ENCODE measurements at regions not wholly inside any gene's neighbourhood (a gene's known extent, or its start where the extent isn't known, plus 50 kb on each side); places are given as distances from the start of the nearest gene placed in this dataset.

GRCh38 chr2:37862620-37863019 is 62.5 kb upstream of the RMDN2 start:
- Histone ChIP-seq H3K9me3 (ENCODE audit: control insufficient read depth, low read depth, low read length) (no peaks in the 10 kb centered on the region), H3K4ac (ENCODE audit: low read depth, low read length) (no peak overlapping the region), H4K5ac (ENCODE audit: insufficient read length, low read depth, low read length) (no peak overlapping the region), H2AK5ac (ENCODE audit: insufficient read length, low read length) (no peak overlapping the region), H2BK12ac (ENCODE audit: insufficient read length, low read depth, low read length) (no peak overlapping the region), H3K56ac (ENCODE audit: insufficient read length, low read depth, low read length) (no peak overlapping the region), H2BK120ac (ENCODE audit: low read depth, low read length, poor library complexity, severe bottlenecking) (no peak overlapping the region), H2BK20ac (ENCODE audit: low read depth, low read length, poor library complexity, severe bottlenecking) (no peak overlapping the region), H3K27ac (ENCODE audit: insufficient read length, low read depth, low read length) (no peak overlapping the region), H4K8ac (replicated peaks; ENCODE audit: insufficient read length, low read depth, low read length) (no peak overlapping the region), H2BK5ac (ENCODE audit: insufficient read length, low read length) (no peak overlapping the region), H4K91ac (ENCODE audit: insufficient read length, low read depth, low read length) (no peak overlapping the region), H3K79me1 (ENCODE audit: insufficient read depth, low read depth, low read length, poor library complexity, severe bottlenecking) (no peaks in the 10 kb centered on the region), H3T11ph (ENCODE audit: low read length) (no peak overlapping the region), H3K79me2 (ENCODE audit: insufficient read depth, low read length) (no peaks in the 10 kb centered on the region), H3K27me3 (ENCODE audit: insufficient read depth, low read length) (no peaks in the 10 kb centered on the region), H3K23ac (ENCODE audit: insufficient read length, low read depth, low read length) (no peak overlapping the region), H3K18ac (ENCODE audit: insufficient read length, low read depth, low read length) (no peak overlapping the region), H2BK15ac (ENCODE audit: low read depth, low read length) (no peak overlapping the region), H2AFZ (ENCODE audit: low read length) (no peak overlapping the region), H3K9ac (ENCODE audit: extremely low read depth, insufficient read length, low read length) (no peak overlapping the region), H3K4me2 (ENCODE audit: insufficient read depth, insufficient read length, low read length) (no peak overlapping the region), H3K14ac (ENCODE audit: insufficient read depth, low read length) (no peak overlapping the region), H3K23me2 (ENCODE audit: insufficient read length, low read depth, low read length, poor library complexity, severe bottlenecking) (no peaks in the 10 kb centered on the region), H4K20me1 (ENCODE audit: control insufficient read depth, insufficient read depth, insufficient read length) (no peaks in the 10 kb centered on the region), H3K4me1 (ENCODE audit: insufficient read depth, low read length) (no peaks in the 10 kb centered on the region)
- no peak overlapping the region for H3K4me3 Mint-ChIP-seq
- no peak overlapping the region for H3K27ac Mint-ChIP-seq
- WGBS (ENCODE audit: extremely low coverage, insufficient read length, low lambda C conversion rate): no CpG with 5 or more reads among the region's 5 CpGs
- H3K9me3 Mint-ChIP-seq: peaks cover 5 to 9% of the 10 kb centered on the region in 2 experiments; a peak in 4 of 5 replicates
- peaks cover 5% of the 10 kb centered on the region for H3K27me3 Mint-ChIP-seq (ENCODE audit: low read depth)
- TF ChIP-seq, protein P1, sequence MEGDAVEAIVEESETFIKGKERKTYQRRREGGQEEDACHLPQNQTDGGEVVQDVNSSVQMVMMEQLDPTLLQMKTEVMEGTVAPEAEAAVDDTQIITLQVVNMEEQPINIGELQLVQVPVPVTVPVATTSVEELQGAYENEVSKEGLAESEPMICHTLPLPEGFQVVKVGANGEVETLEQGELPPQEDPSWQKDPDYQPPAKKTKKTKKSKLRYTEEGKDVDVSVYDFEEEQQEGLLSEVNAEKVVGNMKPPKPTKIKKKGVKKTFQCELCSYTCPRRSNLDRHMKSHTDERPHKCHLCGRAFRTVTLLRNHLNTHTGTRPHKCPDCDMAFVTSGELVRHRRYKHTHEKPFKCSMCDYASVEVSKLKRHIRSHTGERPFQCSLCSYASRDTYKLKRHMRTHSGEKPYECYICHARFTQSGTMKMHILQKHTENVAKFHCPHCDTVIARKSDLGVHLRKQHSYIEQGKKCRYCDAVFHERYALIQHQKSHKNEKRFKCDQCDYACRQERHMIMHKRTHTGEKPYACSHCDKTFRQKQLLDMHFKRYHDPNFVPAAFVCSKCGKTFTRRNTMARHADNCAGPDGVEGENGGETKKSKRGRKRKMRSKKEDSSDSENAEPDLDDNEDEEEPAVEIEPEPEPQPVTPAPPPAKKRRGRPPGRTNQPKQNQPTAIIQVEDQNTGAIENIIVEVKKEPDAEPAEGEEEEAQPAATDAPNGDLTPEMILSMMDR (conservative IDR thresholded peaks at IDR 0.05): no peak
- H3K36me3 Mint-ChIP-seq (ENCODE audit: insufficient read depth in 1 of 3, low read depth in 3 of 3): peaks cover 0 to 7% (median 0%) of the 10 kb centered on the region in 3 experiments; a peak in 2 of 7 replicates
- H3K4me1 Mint-ChIP-seq: peaks cover 4% of the 10 kb centered on the region in 2 experiments
- no peak for DNase-seq
